ENCODE measurements at regions not wholly inside any gene's neighbourhood (a gene's known extent, or its start where the extent isn't known, plus 50 kb on each side); places are given as distances from the start of the nearest gene placed in this dataset.

DNA sequence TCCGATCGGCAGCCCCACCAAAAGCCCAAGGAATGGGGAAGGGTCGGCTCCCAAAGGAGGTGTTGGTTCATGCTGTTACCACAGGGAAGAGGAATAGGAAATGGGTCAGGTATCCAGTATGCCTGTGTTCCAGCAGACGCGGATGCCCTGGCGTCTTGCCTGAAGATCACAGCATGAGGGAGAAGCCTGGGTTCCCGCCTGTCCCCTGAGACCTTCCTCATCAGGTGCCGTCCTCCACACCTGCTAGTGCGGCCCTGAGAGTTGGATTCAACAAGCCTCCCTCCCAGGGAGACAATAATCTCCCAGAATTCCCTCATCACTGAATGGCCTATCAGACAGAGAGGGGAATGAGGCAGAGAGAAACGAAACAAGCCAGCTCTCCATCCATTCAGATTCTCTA, 92.2 kb downstream of the SPATA19 start:
- ChIA-PET POLR2A (no interaction called here), CTCF (ENCODE audit: low intra/inter-chr PET ratio, low total read pairs) (no interaction called here)
- Histone ChIP-seq H3K27me3 (ENCODE audit: control insufficient read depth in 1 of 2, insufficient read depth in 2 of 2, low read length in 2 of 2) (peaks cover 0 to 14% of the 10 kb centered on the region in 2 experiments; a peak in 2 of 5 replicates), H3K4me1 (ENCODE audit: insufficient read depth, low read length) (no peaks in the 10 kb centered on the region), H3K36me3 (replicated peaks in 1 of 2; ENCODE audit: control insufficient read depth in 1 of 2, insufficient read depth in 2 of 2, low read length in 2 of 2) (no peaks in the 10 kb centered on the region), H4K20me1 (ENCODE audit: insufficient read depth, low read length) (no peaks in the 10 kb centered on the region), H3K79me2 (ENCODE audit: insufficient read depth, low read length) (no peaks in the 10 kb centered on the region), H3K9me3 (ENCODE audit: low read length) (no peaks in the 10 kb centered on the region), H2AFZ (ENCODE audit: low read length) (no peak overlapping the region), H3K9ac (ENCODE audit: insufficient read depth, low read depth, low read length) (no peak overlapping the region), H3K4me3 (replicated peaks in 1 of 3; ENCODE audit: insufficient read depth in 1 of 3, low read depth in 2 of 3, low read length in 3 of 3) (no peak overlapping the region), H3K4me2 (ENCODE audit: low read depth, low read length) (no peak overlapping the region), H3K27ac (ENCODE audit: extremely low read length, insufficient read depth, low read length) (no peak overlapping the region)
- WGBS (ENCODE audit: low lambda C conversion rate): 26% methylated on average over 8 of the region's 10 CpGs
- TF ChIP-seq MYC (CRISPR knock-in tag; IDR thresholded peaks at IDR 0.05; ENCODE audit: borderline replicate concordance) (no peak), ARHGAP35 (CRISPR knock-in tag; IDR thresholded peaks at IDR 0.05; ENCODE audit: borderline replicate concordance) (no peak)
- FAIRE-seq (no peak), ATAC-seq (no peak), DNase-seq (ENCODE audit: low spot score) (no peak)
- in situ Hi-C loops (cut with HindIII; ENCODE audit: extremely low pct_ligation_motif_present, low pct_unique_long_range_greater_than_20kb) (no loop called here), intact Hi-C loops (cut with micrococcal nuclease; ENCODE audit: unreplicated experiment) (no loop called here)
- no TSS peak for BruUV-seq (replicated peaks)

- Histone ChIP-seq H3K27me3 (ENCODE audit: control insufficient read depth in 1 of 2, insufficient read depth in 2 of 2, low read length in 2 of 2) (peaks cover 0 to 19% of the 10 kb centered on the region in 2 experiments; a peak in 2 of 5 replicates), H3K9ac (ENCODE audit: insufficient read depth, low read depth, low read length) (no peak overlapping the region), H3K27ac (ENCODE audit: extremely low read length, insufficient read depth, low read length) (no peak overlapping the region), H3K36me3 (replicated peaks in 1 of 2; ENCODE audit: control insufficient read depth in 1 of 2, insufficient read depth in 2 of 2, low read length in 2 of 2) (no peaks in the 10 kb centered on the region), H3K79me2 (ENCODE audit: insufficient read depth, low read length) (no peaks in the 10 kb centered on the region), H3K9me3 (ENCODE audit: low read length) (no peaks in the 10 kb centered on the region), H3K4me1 (ENCODE audit: insufficient read depth, low read length) (no peaks in the 10 kb centered on the region), H3K4me3 (replicated peaks in 1 of 3; ENCODE audit: insufficient read depth in 1 of 3, low read depth in 2 of 3, low read length in 3 of 3) (no peak overlapping the region), H2AFZ (ENCODE audit: low read length) (no peak overlapping the region), H4K20me1 (ENCODE audit: insufficient read depth, low read length) (no peaks in the 10 kb centered on the region), H3K4me2 (ENCODE audit: low read depth, low read length) (no peak overlapping the region)
- ChIA-PET POLR2A (no interaction called here), CTCF (ENCODE audit: low intra/inter-chr PET ratio, low total read pairs) (no interaction called here)
- no peak for DNase-seq (ENCODE audit: low spot score)
- WGBS (ENCODE audit: low lambda C conversion rate): 4% methylated on average over 1 of the region's 1 CpG
- no peak for FAIRE-seq
- TF ChIP-seq ZNF746 (CRISPR knock-in tag; IDR thresholded peaks at IDR 0.05) (no peak), GATAD1 (CRISPR knock-in tag; IDR thresholded peaks at IDR 0.05) (no peak), MEF2D (CRISPR knock-in tag; IDR thresholded peaks at IDR 0.05) (no peak), ZNF556 (CRISPR knock-in tag; IDR thresholded peaks at IDR 0.05; ENCODE audit: borderline replicate concordance) (no peak), ZNF496 (CRISPR knock-in tag; IDR thresholded peaks at IDR 0.05; ENCODE audit: insufficient replicate concordance) (no peak), ZNF234 (CRISPR knock-in tag; conservative IDR thresholded peaks at IDR 0.05) (no peak), ZNF850 (CRISPR knock-in tag; conservative IDR thresholded peaks at IDR 0.05) (no peak), KDM5A (IDR thresholded peaks at IDR 0.05; ENCODE audit: borderline replicate concordance, low read length) (no peak), PHF21A (CRISPR knock-in tag; IDR thresholded peaks at IDR 0.05) (no peak), FOSL2 (CRISPR knock-in tag; IDR thresholded peaks at IDR 0.05) (no peak), IKZF1 (IDR thresholded peaks at IDR 0.05) (no peak)
- intact Hi-C loops (cut with micrococcal nuclease; ENCODE audit: unreplicated experiment): no loop called here
- in situ Hi-C loops (cut with HindIII; ENCODE audit: extremely low pct_ligation_motif_present, low pct_unique_long_range_greater_than_20kb): no loop called here
- no TSS peak for BruUV-seq (replicated peaks)
- ATAC-seq: no peak
These were observed 95.5 kb downstream of the SPATA19 start for GRCh38 chr11:133749841-133750240.
